GDM1 (cell line): ENCODE measurements at regions not wholly inside any gene's neighbourhood (a gene's known extent, or its start where the extent isn't known, plus 50 kb on each side); places are given as distances from the start of the nearest gene placed in this dataset.
A peak's percentile ranks its signal among the peaks of the same experiment; 100 is the strongest.

Experiments used
- DNase-seq: peaks from one replicate; lab custom pipeline; 2025; lab: John Stamatoyannopoulos, UW

DNA sequence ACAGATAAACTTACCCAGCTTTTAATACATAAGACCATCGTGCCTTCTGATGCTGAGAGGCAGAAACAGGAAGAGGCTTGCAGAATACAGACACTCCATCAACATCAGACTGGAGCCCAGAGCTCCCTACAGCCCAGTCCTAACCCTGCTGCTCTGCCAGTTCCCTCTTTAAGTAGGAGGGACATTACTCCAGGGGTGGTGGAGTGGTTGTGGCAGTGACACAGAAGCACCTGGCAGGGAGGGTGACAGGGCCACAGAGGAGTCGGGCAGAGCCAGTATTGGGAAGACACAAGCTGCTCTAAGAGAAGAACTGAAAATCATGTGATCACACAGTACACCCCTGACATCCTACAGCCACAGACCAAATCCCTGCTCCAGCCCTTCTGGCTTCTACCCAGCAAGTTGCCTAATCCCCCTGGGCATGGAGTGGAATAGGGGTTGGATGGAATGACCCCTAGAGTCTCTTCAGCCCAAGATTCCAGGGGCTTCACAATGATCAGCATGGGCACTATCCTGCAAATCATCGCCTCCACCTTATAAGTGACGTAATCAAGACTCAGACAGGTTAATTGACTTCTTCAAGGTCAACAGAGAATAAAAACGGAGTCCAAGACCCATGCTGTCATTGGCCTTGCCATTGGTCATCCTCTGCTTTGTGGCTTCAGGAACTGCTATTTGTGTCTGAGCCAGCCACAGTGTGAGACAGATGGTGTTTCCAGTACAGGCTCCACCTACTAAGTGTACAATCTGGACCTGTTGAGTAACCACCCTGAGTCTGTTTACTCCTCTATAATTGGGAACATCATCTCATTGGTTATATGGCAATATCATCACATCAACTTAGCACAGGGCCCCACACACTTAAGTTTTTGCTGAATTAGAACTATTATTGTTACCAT is 61.1 kb upstream of the ZMIZ1 start:
- peak; percentile 22 for DNase-seq

DNA sequence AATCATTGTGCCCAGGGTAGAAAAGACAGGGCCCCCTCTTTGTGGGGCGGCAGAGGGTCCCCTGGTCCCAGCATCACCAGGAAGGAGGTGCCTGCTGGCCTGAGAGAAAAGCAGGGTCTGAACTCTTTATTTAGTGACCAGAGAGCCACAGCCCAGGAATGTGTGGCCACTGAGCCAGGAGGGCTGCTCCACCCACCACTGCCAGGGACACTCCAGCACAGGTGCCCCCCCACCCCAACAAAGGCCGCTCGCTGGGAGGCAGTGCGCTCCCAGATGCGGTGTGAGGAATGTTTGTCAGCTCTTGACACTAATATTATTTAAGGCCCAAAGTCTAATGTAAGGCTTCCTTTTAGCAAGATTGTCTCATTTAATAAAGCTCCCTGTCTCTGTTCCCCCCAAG is 59.6 kb upstream of the ZMIZ1 start:
- DNase-seq: no peak

DNA sequence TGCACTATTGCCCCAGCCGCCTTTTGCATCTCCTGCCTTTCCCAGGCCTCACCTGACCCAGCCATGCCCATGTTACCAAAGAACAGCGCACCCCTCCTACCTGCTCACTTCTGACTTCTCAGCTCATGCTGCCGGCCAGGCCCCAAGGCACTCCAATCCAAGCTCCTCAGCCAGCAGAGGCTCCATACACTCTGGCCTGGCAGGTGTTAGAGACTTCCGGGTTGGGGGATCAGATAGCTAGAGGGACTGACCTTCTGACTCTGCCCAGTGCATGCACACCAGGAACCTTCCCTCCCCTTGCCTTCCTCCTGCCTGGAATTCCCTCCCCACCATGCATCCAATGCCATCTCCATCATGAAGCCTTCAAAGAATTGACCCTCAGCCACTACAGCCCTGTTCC is 56.2 kb upstream of the ZMIZ1 start:
- DNase-seq: no peak

DNA sequence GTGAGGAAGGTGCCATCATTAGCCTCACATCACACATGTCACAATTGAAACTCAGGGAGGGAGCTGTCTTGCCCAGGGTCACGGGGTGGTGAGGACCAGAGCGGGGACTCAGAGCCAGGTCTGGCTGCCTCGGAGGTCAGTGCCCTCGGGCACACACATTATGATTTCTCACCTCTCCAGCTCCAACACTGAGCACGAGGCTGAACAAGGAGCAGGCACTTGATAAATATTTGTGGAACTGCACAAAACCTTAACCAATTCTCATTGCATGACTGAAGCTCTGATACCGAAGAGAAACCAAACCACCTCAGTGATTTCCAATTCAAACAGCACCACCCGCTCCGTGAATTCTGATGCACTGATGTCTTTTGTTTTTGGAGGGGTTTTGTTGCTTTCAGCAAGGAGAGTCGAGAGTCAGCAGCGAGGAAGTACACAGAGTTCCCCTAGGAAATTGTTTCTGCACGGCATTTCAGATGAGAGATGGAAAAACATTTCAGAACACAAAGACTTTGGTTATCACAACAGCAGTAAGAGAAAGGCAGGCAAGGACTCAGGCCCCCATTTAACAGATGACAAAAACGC is 55.3 kb upstream of the ZMIZ1 start:
- DNase-seq: no peak

DNA sequence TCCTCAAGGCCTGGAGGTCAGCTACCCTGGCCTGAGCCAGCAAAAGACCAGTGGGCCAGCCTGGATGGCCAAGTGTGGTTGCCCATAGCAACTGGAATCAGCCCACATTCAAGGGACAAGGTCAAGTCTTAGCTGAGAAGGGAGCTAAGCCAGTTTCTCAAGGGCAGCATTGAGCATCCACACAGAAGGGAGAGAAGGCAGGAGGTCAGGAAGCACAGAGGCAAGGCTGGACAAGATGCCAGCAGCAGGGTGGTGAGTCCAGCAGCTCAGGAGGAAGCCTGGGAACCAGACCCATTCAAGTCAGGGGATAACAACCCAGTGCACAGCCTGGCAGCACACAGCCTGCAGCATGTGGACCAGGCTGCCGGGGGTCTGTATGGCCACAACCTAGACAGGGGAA is 54.0 kb upstream of the ZMIZ1 start:
- DNase-seq: no peak

DNA sequence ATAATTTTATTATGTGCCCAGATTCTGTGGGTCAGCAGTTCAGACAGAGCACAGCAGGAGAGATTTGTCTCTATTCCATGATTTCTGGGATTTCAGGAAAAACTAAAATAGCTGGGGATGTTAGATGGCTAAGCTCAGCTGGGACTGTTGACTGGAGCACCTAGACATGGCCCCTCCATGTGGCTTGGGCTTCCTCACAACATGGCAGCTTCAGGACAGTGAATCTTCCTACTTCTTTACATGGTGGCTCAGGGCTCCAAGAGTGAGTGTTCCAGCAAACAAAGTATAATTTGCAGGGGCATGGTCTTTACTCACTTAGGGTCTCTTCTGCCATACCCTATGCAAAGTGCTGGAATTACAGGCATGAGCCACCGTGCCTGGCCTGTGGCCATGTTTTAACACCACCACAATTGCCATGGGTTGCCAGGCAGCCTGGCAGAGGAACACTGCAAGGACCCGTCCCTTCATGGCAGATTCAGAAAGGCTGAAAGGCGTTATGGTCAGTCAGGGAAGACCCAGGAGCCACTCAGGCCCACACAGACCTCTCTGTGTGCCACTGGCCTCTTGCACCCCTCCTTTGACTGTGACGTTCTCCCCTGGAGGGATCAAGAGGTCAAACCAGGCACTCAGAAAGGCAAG is 50.8 kb upstream of the ZMIZ1 start:
- DNase-seq: no peak

DNA sequence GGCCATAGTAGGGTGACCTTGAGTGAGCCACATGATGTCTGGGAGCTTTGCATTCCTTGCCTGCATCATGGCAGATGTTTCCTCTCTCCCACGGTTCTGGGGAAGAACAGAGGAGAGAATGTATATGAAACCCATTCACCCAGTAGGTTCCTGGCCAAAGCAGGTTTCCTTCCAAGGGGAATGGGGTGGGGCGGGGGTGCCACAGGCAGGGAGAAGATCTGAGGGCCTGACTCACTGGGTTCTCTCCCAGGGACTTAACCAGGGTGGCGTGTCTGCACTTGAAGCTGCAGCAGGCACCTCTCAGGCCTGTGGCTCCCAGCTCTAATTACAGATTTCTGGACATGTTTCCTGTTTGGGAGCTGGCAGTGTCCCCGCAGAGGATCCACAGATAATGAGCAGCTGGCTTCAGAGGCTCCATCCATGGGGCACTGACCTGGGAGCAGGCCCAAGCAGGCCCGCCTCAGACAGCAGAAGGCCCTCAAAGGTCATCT is 50.2 kb upstream of the ZMIZ1 start:
- no peak for DNase-seq
